Endodermal cell (in vitro differentiated cells): ENCODE measurements at regions not wholly inside any gene's neighbourhood (a gene's known extent, or its start where the extent isn't known, plus 50 kb on each side); places are given as distances from the start of the nearest gene placed in this dataset.

Experiments
- DNase-seq: peaks from one replicate; pipeline ENCODE4 v3.0.0-alpha.2; 2017
- H3K27ac ChIP-seq: 2 replicates; pipeline ENCODE4 v1.5.1; 2013; ENCODE audit warnings: mild to moderate bottlenecking, low read depth, low read length, moderate library complexity
- H3K27me3 ChIP-seq: 2 replicates; pipeline ENCODE4 v1.6.1; 2013; ENCODE audit warnings: mild to moderate bottlenecking, low read length, moderate library complexity; ENCODE audit not compliant: insufficient read depth, control insufficient read depth, poor library complexity, severe bottlenecking
- H3K36me3 ChIP-seq: 2 replicates; pipeline ENCODE4 v1.7.0; 2013; ENCODE audit warnings: mild to moderate bottlenecking, low read length, moderate library complexity; ENCODE audit not compliant: control insufficient read depth, insufficient read depth
- H3K4me1 ChIP-seq: one replicate; pipeline ENCODE4 v1.7.0; 2013; ENCODE audit warnings: low read length; ENCODE audit not compliant: control insufficient read depth, insufficient read depth
- H3K4me3 ChIP-seq: 2 replicates; pipeline ENCODE4 v1.5.1; 2013; ENCODE audit warnings: mild to moderate bottlenecking, low read length, moderate library complexity
- H3K9ac ChIP-seq: 2 replicates; pipeline ENCODE4 v1.6.1; 2013; ENCODE audit warnings: mild to moderate bottlenecking, low read length, moderate library complexity; ENCODE audit not compliant: poor library complexity, severe bottlenecking; ENCODE audit errors: extremely low read depth
- H3K9me3 ChIP-seq: 2 replicates; pipeline ENCODE4 v1.6.1; 2013; ENCODE audit warnings: mild to moderate bottlenecking, low read length, moderate library complexity; ENCODE audit not compliant: control insufficient read depth
- H3K27ac Mint-ChIP-seq: 2 replicates; pipeline ENCODE4 v1.8.0; 2020; ENCODE audit warnings: mixed read lengths
- H3K27me3 Mint-ChIP-seq: 2 replicates; pipeline ENCODE4 v1.8.0; 2021; ENCODE audit warnings: mild to moderate bottlenecking, mixed read lengths; ENCODE audit not compliant: insufficient read depth
- H3K36me3 Mint-ChIP-seq: 2 replicates; pipeline ENCODE4 v1.8.0; 2020; ENCODE audit warnings: low read depth, mixed read lengths
- H3K4me1 Mint-ChIP-seq: 2 replicates; pipeline ENCODE4 v1.8.0; 2020; ENCODE audit warnings: mixed read lengths
- H3K4me3 Mint-ChIP-seq: 2 replicates; pipeline ENCODE4 v1.8.0; 2020; ENCODE audit warnings: mild to moderate bottlenecking, moderate library complexity, mixed read lengths
- H3K9me3 Mint-ChIP-seq: 2 replicates; pipeline ENCODE4 v1.8.0; 2020; ENCODE audit warnings: mild to moderate bottlenecking, mixed read lengths
- WGBS, 2 experiments: methylation state at CpG; one replicate each; pipeline versions ENCODE4 v1.1.5 to v1.1.7; 2013; ENCODE audit warnings: missing lambda C conversion rate in 2 of 2, mixed read lengths in 1 of 2; ENCODE audit not compliant: insufficient coverage in 1 of 2, insufficient read length in 1 of 2; 5-methylcytosine and 5-hydroxymethylcytosine counted together
- TF ChIP-seq, protein P1 (sequence below): fragments of 200-600 bp; sonication (generic); conservative IDR thresholded peaks from 2 replicates; pipeline ENCODE4 v1.5.0; 2021; ENCODE audit warnings: antibody characterized with exemption, mild to moderate bottlenecking

DNA sequence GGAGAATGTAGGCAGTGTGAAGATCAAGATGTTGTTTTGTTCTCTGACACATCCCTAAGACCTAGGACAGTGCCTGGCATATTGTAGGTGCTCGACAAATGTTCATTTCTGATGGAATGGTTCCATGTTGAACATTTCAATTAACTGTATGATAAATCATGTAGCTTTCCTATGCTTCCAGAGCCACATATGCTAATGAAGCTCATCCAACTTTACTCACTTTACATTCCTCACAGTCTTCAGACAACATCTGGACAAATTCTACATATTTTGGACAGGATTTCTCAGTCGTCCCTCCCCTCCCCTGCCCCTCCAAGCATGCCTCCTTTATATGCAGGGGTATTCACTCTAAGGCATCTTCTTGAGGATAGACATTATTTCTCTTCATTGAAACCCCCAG is 177.9 kb downstream of the BLID start:
- H3K27ac ChIP-seq = no peak overlapping the region
- no peaks in the 10 kb centered on the region for H3K36me3 Mint-ChIP-seq
- 80 to 81% methylated on average over 1 to 2 of the region's 2 CpGs for WGBS, 2 experiments
- no peak overlapping the region for H3K4me3 Mint-ChIP-seq
- H3K4me1 Mint-ChIP-seq = peaks cover 6% of the 10 kb centered on the region
- no peaks in the 10 kb centered on the region for H3K9me3 Mint-ChIP-seq
- no peak overlapping the region for H3K9ac ChIP-seq
- H3K36me3 ChIP-seq = no peaks in the 10 kb centered on the region
- DNase-seq = no peak
- no peaks in the 10 kb centered on the region for H3K4me1 ChIP-seq
- no peaks in the 10 kb centered on the region for H3K9me3 ChIP-seq
- no peaks in the 10 kb centered on the region for H3K27me3 Mint-ChIP-seq
- no peak overlapping the region for H3K27ac Mint-ChIP-seq
- H3K4me3 ChIP-seq = no peak overlapping the region
- H3K27me3 ChIP-seq = peaks cover 5% of the 10 kb centered on the region
- TF ChIP-seq, protein P1, sequence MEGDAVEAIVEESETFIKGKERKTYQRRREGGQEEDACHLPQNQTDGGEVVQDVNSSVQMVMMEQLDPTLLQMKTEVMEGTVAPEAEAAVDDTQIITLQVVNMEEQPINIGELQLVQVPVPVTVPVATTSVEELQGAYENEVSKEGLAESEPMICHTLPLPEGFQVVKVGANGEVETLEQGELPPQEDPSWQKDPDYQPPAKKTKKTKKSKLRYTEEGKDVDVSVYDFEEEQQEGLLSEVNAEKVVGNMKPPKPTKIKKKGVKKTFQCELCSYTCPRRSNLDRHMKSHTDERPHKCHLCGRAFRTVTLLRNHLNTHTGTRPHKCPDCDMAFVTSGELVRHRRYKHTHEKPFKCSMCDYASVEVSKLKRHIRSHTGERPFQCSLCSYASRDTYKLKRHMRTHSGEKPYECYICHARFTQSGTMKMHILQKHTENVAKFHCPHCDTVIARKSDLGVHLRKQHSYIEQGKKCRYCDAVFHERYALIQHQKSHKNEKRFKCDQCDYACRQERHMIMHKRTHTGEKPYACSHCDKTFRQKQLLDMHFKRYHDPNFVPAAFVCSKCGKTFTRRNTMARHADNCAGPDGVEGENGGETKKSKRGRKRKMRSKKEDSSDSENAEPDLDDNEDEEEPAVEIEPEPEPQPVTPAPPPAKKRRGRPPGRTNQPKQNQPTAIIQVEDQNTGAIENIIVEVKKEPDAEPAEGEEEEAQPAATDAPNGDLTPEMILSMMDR = no peak

DNA sequence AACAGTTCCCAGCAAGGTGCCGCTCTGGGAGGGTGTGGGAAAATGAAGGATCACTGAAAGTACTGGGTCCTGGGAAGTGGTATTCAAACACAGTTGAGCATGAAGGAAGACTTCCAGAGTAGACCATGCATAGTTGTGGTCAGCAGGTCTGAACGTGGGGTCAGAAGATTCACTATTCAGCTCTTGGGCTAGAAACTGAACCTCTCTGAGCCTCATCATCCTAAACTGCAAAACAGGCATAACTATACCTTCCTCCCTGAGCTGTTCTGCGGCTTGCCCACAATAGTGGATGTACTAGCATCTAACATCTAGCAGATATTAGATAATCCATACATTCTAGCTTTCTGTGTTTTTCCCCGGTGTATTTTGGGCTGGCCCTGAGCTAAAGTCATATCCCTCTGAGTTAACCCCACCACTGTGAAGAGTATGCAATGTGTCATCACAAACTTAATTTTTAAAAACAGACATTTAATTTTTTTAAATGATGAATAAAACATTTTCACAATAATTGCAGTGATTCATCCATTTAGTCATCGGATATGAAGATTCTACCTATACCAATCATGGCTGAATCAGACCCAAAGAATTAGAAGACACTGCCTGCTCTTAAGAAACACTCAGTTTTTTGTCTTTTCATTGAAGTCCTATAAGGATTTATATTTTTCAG is 179.1 kb downstream of the BLID start:
- no peak overlapping the region for H3K9ac ChIP-seq
- no peak overlapping the region for H3K4me3 Mint-ChIP-seq
- no peak overlapping the region for H3K4me3 ChIP-seq
- peaks cover 11% of the 10 kb centered on the region for H3K4me1 Mint-ChIP-seq
- H3K4me1 ChIP-seq = no peaks in the 10 kb centered on the region
- no peaks in the 10 kb centered on the region for H3K9me3 Mint-ChIP-seq
- no peaks in the 10 kb centered on the region for H3K27me3 Mint-ChIP-seq
- WGBS, 2 experiments = 72 to 89% methylated on average over 3 to 5 of the region's 5 CpGs
- DNase-seq = no peak
- H3K36me3 Mint-ChIP-seq = no peaks in the 10 kb centered on the region
- H3K27ac Mint-ChIP-seq = no peak overlapping the region
- H3K36me3 ChIP-seq = no peaks in the 10 kb centered on the region
- TF ChIP-seq, protein P1 = no peak
- no peaks in the 10 kb centered on the region for H3K9me3 ChIP-seq
- H3K27me3 ChIP-seq = peaks cover 5% of the 10 kb centered on the region
- no peak overlapping the region for H3K27ac ChIP-seq

DNA sequence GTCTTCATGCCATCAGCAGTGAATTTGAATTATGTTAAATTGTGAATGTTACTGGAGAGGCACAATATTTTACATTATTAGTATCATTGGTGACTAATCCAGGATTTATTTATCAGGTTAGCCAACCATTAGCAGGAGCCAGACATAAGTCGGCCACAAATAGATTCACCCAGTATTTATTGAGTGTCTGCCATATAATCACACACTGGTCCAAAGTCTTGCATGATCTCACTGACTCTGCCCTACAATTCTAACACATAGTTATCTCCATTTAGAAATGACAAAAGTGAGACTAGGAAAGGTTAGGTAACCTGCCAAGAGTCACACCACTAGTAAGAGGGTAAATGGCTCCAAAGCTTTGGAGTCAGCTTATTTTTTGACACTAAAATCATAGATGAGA is 179.6 kb downstream of the BLID start:
- no peaks in the 10 kb centered on the region for H3K9me3 Mint-ChIP-seq
- H3K27me3 ChIP-seq = peaks cover 5% of the 10 kb centered on the region
- H3K4me1 Mint-ChIP-seq = peaks cover 13% of the 10 kb centered on the region
- H3K27ac Mint-ChIP-seq = no peak overlapping the region
- H3K27me3 Mint-ChIP-seq = no peaks in the 10 kb centered on the region
- H3K36me3 Mint-ChIP-seq = no peaks in the 10 kb centered on the region
- H3K27ac ChIP-seq = no peak overlapping the region
- no peak overlapping the region for H3K9ac ChIP-seq
- H3K4me1 ChIP-seq = no peaks in the 10 kb centered on the region
- H3K4me3 ChIP-seq = no peak overlapping the region
- no peaks in the 10 kb centered on the region for H3K36me3 ChIP-seq
- no peak for DNase-seq
- no peak overlapping the region for H3K4me3 Mint-ChIP-seq
- TF ChIP-seq, protein P1 = no peak
- WGBS, 2 experiments = 80 to 96% methylated on average over 1 of the region's 1 CpG
- no peaks in the 10 kb centered on the region for H3K9me3 ChIP-seq
